ENCODE measurements at regions not wholly inside any gene's neighbourhood (a gene's known extent, or its start where the extent isn't known, plus 50 kb on each side); places are given as distances from the start of the nearest gene placed in this dataset.

GRCh38 chr20:57928181-57928967 is 218.6 kb upstream of the PMEPA1 start:
- no peaks in the 10 kb centered on the region for H3K79me2 ChIP-seq (ENCODE audit: insufficient read depth, low read length)
- H3K27ac ChIP-seq (ENCODE audit: low read depth, low read length) = no peak overlapping the region
- ChIA-PET RAD21 (ENCODE audit: low non-redundant PET in 1 of 2, low total read pairs in 2 of 2, uncharacterized antibody in 2 of 2, unreplicated experiment in 2 of 2) (no interaction called here), POLR2A (no interaction called here), CTCF (no interaction called here)
- TF ChIP-seq SP1 (IDR thresholded peaks at IDR 0.05; ENCODE audit: low read depth) (no peak), EGR1 (IDR thresholded peaks at IDR 0.05; ENCODE audit: low read depth) (no peak), EZH2phosphoT487 (IDR thresholded peaks at IDR 0.05; ENCODE audit: borderline replicate concordance) (no peak), SRF (IDR thresholded peaks at IDR 0.05; ENCODE audit: low read depth) (no peak), EZH2 (IDR thresholded peaks at IDR 0.05) (no peak), CEBPB (IDR thresholded peaks at IDR 0.05; ENCODE audit: low read depth) (no peak)
- no peak for DNase-seq (ENCODE audit: low read depth, low spot score)
- H4K20me1 ChIP-seq (ENCODE audit: insufficient read depth) = no peaks in the 10 kb centered on the region
- H3K9me3 ChIP-seq (ENCODE audit: control insufficient read depth in 1 of 2, insufficient read depth in 1 of 2, low read depth in 1 of 2, low read length in 2 of 2) = no peaks in the 10 kb centered on the region
- no peak overlapping the region for H3K4me2 ChIP-seq (ENCODE audit: low read length)
- H3K36me3 ChIP-seq (ENCODE audit: control insufficient read depth in 1 of 2, insufficient read depth in 2 of 2, low read length in 2 of 2) = no peaks in the 10 kb centered on the region
- H3K4me1 ChIP-seq (ENCODE audit: control insufficient read depth in 1 of 2, insufficient read depth in 2 of 2, low read length in 2 of 2) = no peaks in the 10 kb centered on the region
- H3K4me3 ChIP-seq (replicated peaks in 1 of 2; ENCODE audit: low read depth in 1 of 2, low read length in 2 of 2) = no peak overlapping the region
- no TSS peak for BruUV-seq (replicated peaks)
- H3K9ac ChIP-seq (ENCODE audit: low read length) = no peak overlapping the region
- no peak overlapping the region for H2AFZ ChIP-seq (ENCODE audit: low read depth, low read length, poor library complexity, severe bottlenecking)
- ATAC-seq = no peak
- peaks cover 20% of the 10 kb centered on the region; the same call in 1 of the 2 replicates for H3K27me3 ChIP-seq (ENCODE audit: insufficient read depth, low read length)
- H3K9me2 ChIP-seq (ENCODE audit: insufficient read depth) = no peaks in the 10 kb centered on the region
- intact Hi-C loops (cut with micrococcal nuclease) = no loop called here

- Histone ChIP-seq H4K20me1 (ENCODE audit: insufficient read depth) (no peaks in the 10 kb centered on the region), H3K4me2 (ENCODE audit: low read length) (no peak overlapping the region), H3K36me3 (ENCODE audit: control insufficient read depth in 1 of 2, insufficient read depth in 2 of 2, low read length in 2 of 2) (no peaks in the 10 kb centered on the region), H3K79me2 (ENCODE audit: insufficient read depth, low read length) (no peaks in the 10 kb centered on the region), H3K9me2 (ENCODE audit: insufficient read depth) (no peaks in the 10 kb centered on the region), H3K4me3 (replicated peaks in 1 of 2; ENCODE audit: low read depth in 1 of 2, low read length in 2 of 2) (no peak overlapping the region), H3K9ac (ENCODE audit: low read length) (no peak overlapping the region), H3K4me1 (ENCODE audit: control insufficient read depth in 1 of 2, insufficient read depth in 2 of 2, low read length in 2 of 2) (no peaks in the 10 kb centered on the region), H3K27ac (ENCODE audit: low read depth, low read length) (no peak overlapping the region), H2AFZ (ENCODE audit: low read depth, low read length, poor library complexity, severe bottlenecking) (no peak overlapping the region), H3K27me3 (ENCODE audit: insufficient read depth, low read length) (peaks cover 13% of the 10 kb centered on the region; the same call in 1 of the 2 replicates), H3K9me3 (ENCODE audit: control insufficient read depth in 1 of 2, insufficient read depth in 1 of 2, low read depth in 1 of 2, low read length in 2 of 2) (no peaks in the 10 kb centered on the region)
- TF ChIP-seq EGR1 (IDR thresholded peaks at IDR 0.05; ENCODE audit: low read depth) (no peak), RAD21 (IDR thresholded peaks at IDR 0.05; ENCODE audit: low read depth) (no peak), CEBPB (IDR thresholded peaks at IDR 0.05; ENCODE audit: low read depth) (no peak), YY1 (IDR thresholded peaks at IDR 0.05; ENCODE audit: extremely low read depth, insufficient replicate concordance, low read depth, low read length) (no peak), SRF (IDR thresholded peaks at IDR 0.05; ENCODE audit: low read depth) (no peak)
- TF ChIP-seq, protein P1, sequence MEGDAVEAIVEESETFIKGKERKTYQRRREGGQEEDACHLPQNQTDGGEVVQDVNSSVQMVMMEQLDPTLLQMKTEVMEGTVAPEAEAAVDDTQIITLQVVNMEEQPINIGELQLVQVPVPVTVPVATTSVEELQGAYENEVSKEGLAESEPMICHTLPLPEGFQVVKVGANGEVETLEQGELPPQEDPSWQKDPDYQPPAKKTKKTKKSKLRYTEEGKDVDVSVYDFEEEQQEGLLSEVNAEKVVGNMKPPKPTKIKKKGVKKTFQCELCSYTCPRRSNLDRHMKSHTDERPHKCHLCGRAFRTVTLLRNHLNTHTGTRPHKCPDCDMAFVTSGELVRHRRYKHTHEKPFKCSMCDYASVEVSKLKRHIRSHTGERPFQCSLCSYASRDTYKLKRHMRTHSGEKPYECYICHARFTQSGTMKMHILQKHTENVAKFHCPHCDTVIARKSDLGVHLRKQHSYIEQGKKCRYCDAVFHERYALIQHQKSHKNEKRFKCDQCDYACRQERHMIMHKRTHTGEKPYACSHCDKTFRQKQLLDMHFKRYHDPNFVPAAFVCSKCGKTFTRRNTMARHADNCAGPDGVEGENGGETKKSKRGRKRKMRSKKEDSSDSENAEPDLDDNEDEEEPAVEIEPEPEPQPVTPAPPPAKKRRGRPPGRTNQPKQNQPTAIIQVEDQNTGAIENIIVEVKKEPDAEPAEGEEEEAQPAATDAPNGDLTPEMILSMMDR (IDR thresholded peaks at IDR 0.05 in 2 of 3, conservative IDR thresholded peaks at IDR 0.05 in 1 of 3; ENCODE audit: borderline replicate concordance in 1 of 3, insufficient read depth in 1 of 3, low read depth in 2 of 3, low read length in 2 of 3) = no peak
- CTCF ChIA-PET = no interaction called here
- DNase-seq (ENCODE audit: low read depth, low spot score) = no peak
- intact Hi-C loops (cut with micrococcal nuclease) = no loop called here
- RAD21 ChIA-PET (ENCODE audit: low non-redundant PET in 1 of 2, low total read pairs in 2 of 2, uncharacterized antibody in 2 of 2, unreplicated experiment in 2 of 2) = no interaction called here
- ATAC-seq = no peak
- POLR2A ChIA-PET = no interaction called here
- no TSS peak for BruUV-seq (replicated peaks)
Measured at GRCh38 chr20:57927376-57927775, 217.6 kb upstream of the PMEPA1 start.

Data from HCT116 (cell line).